ENCODE measurements at regions not wholly inside any gene's neighbourhood (a gene's known extent, or its start where the extent isn't known, plus 50 kb on each side); places are given as distances from the start of the nearest gene placed in this dataset.

DNA sequence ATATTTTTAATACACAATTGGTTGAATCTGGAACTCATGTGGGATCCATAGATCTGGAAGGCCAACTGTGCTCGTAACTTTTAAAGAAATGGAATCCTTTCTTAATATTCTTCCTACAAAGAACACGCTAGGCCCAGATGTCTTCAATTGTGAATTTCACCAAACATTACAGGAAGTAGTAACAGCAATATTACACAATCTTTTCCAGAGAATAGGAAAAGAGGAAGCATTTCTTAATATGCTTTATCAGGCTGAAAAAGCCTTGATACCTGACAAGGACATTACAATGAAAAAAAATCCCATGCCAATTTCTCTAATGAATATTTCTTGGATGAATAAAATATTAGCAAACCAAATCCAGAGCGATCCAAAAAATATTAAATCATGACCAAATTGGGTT lies 80.3 kb upstream of the HAAO start (continued):
- TF ChIP-seq CEBPB (IDR thresholded peaks at IDR 0.05; ENCODE audit: low read depth), result no peak
- TF ChIP-seq EGR1 (IDR thresholded peaks at IDR 0.05; ENCODE audit: low read depth), result no peak

DNA sequence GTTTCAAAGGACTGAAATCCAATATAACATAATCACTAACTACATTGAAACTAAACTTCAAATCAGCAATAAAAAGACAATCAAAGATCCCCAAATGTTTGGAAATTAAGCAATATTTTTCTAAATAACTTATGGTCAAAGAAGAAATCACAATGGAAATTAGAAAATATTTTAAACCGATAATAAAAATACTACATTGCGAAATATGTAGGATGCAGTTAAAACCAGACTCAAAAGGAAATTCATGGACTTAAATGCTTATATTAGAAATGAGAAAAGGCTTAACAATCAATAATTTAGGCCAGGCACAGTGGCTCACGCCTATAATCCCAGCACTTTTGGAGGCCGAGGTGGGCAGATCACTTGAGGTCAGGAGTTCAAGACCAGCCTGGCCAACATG lies 79.0 kb upstream of the HAAO start:
- RAD21 ChIA-PET (ENCODE audit: low non-redundant PET in 1 of 2, low total read pairs in 2 of 2, uncharacterized antibody in 2 of 2, unreplicated experiment in 2 of 2), result no interaction called here
- H3K4me1 ChIP-seq (ENCODE audit: control insufficient read depth in 1 of 2, insufficient read depth in 2 of 2, low read length in 2 of 2), result no peaks in the 10 kb centered on the region
- H3K36me3 ChIP-seq (ENCODE audit: control insufficient read depth in 1 of 2, insufficient read depth in 2 of 2, low read length in 2 of 2), result no peaks in the 10 kb centered on the region
- no peak overlapping the region for H3K4me2 ChIP-seq (ENCODE audit: low read length)
- POLR2A ChIA-PET, result no interaction called here
- no peak overlapping the region for H3K9ac ChIP-seq (ENCODE audit: low read length)
- no peak overlapping the region for H3K4me3 ChIP-seq (replicated peaks in 1 of 2; ENCODE audit: low read depth in 1 of 2, low read length in 2 of 2)
- H3K9me3 ChIP-seq (ENCODE audit: control insufficient read depth in 1 of 2, insufficient read depth in 1 of 2, low read depth in 1 of 2, low read length in 2 of 2), result peaks cover 5 to 7% of the 10 kb centered on the region in 2 experiments; a peak in 3 of 4 replicates
- H4K20me1 ChIP-seq (ENCODE audit: insufficient read depth), result no peaks in the 10 kb centered on the region
- no TSS peak for BruUV-seq (replicated peaks)
- H3K79me2 ChIP-seq (ENCODE audit: insufficient read depth, low read length), result no peaks in the 10 kb centered on the region
- CTCF ChIA-PET, result no interaction called here
- H3K9me2 ChIP-seq (ENCODE audit: insufficient read depth), result no peaks in the 10 kb centered on the region
- no peak overlapping the region for H2AFZ ChIP-seq (ENCODE audit: low read depth, low read length, poor library complexity, severe bottlenecking)
- no peaks in the 10 kb centered on the region for H3K27me3 ChIP-seq (ENCODE audit: insufficient read depth, low read length)
- no peak overlapping the region for H3K27ac ChIP-seq (ENCODE audit: low read depth, low read length)
- DNase-seq (ENCODE audit: low read depth, low spot score) (no peak), ATAC-seq (no peak)
- intact Hi-C loops (cut with micrococcal nuclease), result no loop called here
- TF ChIP-seq CBX3 (IDR thresholded peaks at IDR 0.05; ENCODE audit: low read depth) (no peak), TCF7L2 (IDR thresholded peaks at IDR 0.05; ENCODE audit: borderline replicate concordance, extremely low read depth, insufficient read depth, insufficient read length) (no peak), MAX (IDR thresholded peaks at IDR 0.05) (no peak)

GRCh38 chr2:42868874-42869273 lies 76.5 kb upstream of the HAAO start:
- no peaks in the 10 kb centered on the region for H3K36me3 ChIP-seq (ENCODE audit: control insufficient read depth in 1 of 2, insufficient read depth in 2 of 2, low read length in 2 of 2)
- intact Hi-C loops (cut with micrococcal nuclease), result no loop called here

More at GRCh38 chr2:42868874-42869273, 76.5 kb upstream of the HAAO start:
- no peaks in the 10 kb centered on the region for H4K20me1 ChIP-seq (ENCODE audit: insufficient read depth)
- no TSS peak for BruUV-seq (replicated peaks)
- no peaks in the 10 kb centered on the region for H3K9me2 ChIP-seq (ENCODE audit: insufficient read depth)
- H3K27me3 ChIP-seq (ENCODE audit: insufficient read depth, low read length), result no peaks in the 10 kb centered on the region
- no peak for TF ChIP-seq POLR2A (IDR thresholded peaks at IDR 0.05; ENCODE audit: borderline replicate concordance, extremely low read depth, insufficient read depth, insufficient read length)
- peak; percentile 67; the same call in 1 of the 2 replicates for TF ChIP-seq CBX3 (IDR thresholded peaks at IDR 0.05; ENCODE audit: low read depth)
- no peak for TF ChIP-seq EGR1 (IDR thresholded peaks at IDR 0.05; ENCODE audit: low read depth)
- no peak for TF ChIP-seq CTCF (IDR thresholded peaks at IDR 0.05 in 2 of 3, conservative IDR thresholded peaks at IDR 0.05 in 1 of 3; ENCODE audit: borderline replicate concordance in 1 of 3, insufficient read depth in 1 of 3, low read depth in 2 of 3, low read length in 2 of 3)
- ChIA-PET POLR2A (no interaction called here), CTCF (no interaction called here), RAD21 (ENCODE audit: low non-redundant PET in 1 of 2, low total read pairs in 2 of 2, uncharacterized antibody in 2 of 2, unreplicated experiment in 2 of 2) (no interaction called here)
- ATAC-seq (no peak), DNase-seq (ENCODE audit: low read depth, low spot score) (no peak)
- no peak overlapping the region for H3K9ac ChIP-seq (ENCODE audit: low read length)
- no peaks in the 10 kb centered on the region for H3K4me1 ChIP-seq (ENCODE audit: control insufficient read depth in 1 of 2, insufficient read depth in 2 of 2, low read length in 2 of 2)
- no peak overlapping the region for H3K4me3 ChIP-seq (replicated peaks in 1 of 2; ENCODE audit: low read depth in 1 of 2, low read length in 2 of 2)
- no peaks in the 10 kb centered on the region for H3K79me2 ChIP-seq (ENCODE audit: insufficient read depth, low read length)
- H3K4me2 ChIP-seq (ENCODE audit: low read length), result no peak overlapping the region
- no peak overlapping the region for H2AFZ ChIP-seq (ENCODE audit: low read depth, low read length, poor library complexity, severe bottlenecking)
- H3K9me3 ChIP-seq (ENCODE audit: control insufficient read depth in 1 of 2, insufficient read depth in 1 of 2, low read depth in 1 of 2, low read length in 2 of 2), result peaks cover 5 to 7% of the 10 kb centered on the region in 2 experiments; a peak in 3 of 4 replicates
- no peak overlapping the region for H3K27ac ChIP-seq (ENCODE audit: low read depth, low read length)
